Stomach smooth muscle (tissue), 2 donors: ENCODE measurements at regions not wholly inside any gene's neighbourhood (a gene's known extent, or its start where the extent isn't known, plus 50 kb on each side); places are given as distances from the start of the nearest gene placed in this dataset.
"Not testable (repeated sequence)": the region's sequence is repeated elsewhere in the genome, so short reads cannot be mapped to it uniquely, and the experiment has no call there.

Experiments
- H3K27ac ChIP-seq: one replicate; pipeline ENCODE4 v1.7.0; 2013; ENCODE audit warnings: mild to moderate bottlenecking, low read length, inconsistent platforms
- H3K27me3 ChIP-seq, 2 donors: one replicate each; pipeline ENCODE4 v1.7.0; 2013; ENCODE audit warnings: low read length in 2 of 2; ENCODE audit not compliant: insufficient read depth in 2 of 2, control insufficient read depth in 1 of 2
- H3K36me3 ChIP-seq, 2 donors: one replicate each; pipeline ENCODE4 v1.7.0; 2013; ENCODE audit warnings: low read length in 2 of 2; ENCODE audit not compliant: control insufficient read depth in 2 of 2, insufficient read depth in 2 of 2
- H3K4me1 ChIP-seq: one replicate; pipeline ENCODE4 v1.7.0; 2013; ENCODE audit warnings: low read length; ENCODE audit not compliant: control insufficient read depth, insufficient read depth
- H3K4me3 ChIP-seq, 2 donors: one replicate each; pipeline ENCODE4 v1.7.0; 2013; ENCODE audit warnings: low read length in 2 of 2
- H3K9ac ChIP-seq, 2 donors: one replicate each; pipeline ENCODE4 v1.7.0; 2013; ENCODE audit warnings: low read length in 2 of 2, mild to moderate bottlenecking in 1 of 2
- H3K9me3 ChIP-seq, 2 donors: one replicate each; pipeline ENCODE4 v1.7.0; 2013; ENCODE audit warnings: low read length in 2 of 2; ENCODE audit not compliant: control insufficient read depth in 2 of 2
- donor health status: healthy.
- donor health status: Pancreatic carcinoma.

DNA sequence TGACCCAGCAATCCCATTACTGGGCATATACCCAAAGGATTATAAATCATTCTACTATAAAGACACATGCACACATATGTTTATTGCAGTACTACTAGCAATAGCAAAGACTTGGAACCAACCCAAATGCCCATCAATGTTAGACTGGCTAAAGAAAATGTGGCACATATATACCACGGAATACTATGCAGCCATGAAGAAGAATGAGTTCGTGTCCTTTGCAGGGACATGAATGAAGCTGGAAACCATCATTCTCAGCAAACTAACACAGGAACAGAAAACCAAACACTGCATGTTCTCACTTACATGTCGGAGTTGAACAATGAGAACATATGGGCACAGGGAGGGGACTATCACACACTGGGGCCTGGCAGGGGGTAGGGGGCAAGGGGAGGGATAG is 183.0 kb downstream of the HACE1 start:
- not testable (repeated sequence) for H3K27ac ChIP-seq

DNA sequence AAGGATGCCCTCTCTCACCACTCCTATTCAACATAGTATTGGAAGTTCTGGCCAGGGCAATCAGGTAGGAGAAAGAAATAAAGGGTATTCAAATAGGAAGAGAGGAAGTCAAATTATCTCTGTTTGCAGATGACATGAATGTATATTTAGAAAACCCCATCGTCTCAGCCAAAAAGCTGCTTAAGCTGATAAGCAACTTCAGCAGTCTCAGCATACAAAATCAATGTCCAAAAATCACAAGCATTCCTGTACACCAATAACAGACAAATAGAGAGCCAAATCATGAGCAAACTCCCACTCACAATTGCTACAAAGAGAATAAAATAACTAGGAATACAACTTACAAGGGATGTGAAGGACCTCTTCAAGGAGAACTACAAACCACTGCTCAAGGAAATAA is 184.6 kb downstream of the HACE1 start:
- not testable (repeated sequence) for H3K27ac ChIP-seq, H3K4me1 ChIP-seq, H3K36me3 ChIP-seq, H3K4me3 ChIP-seq, H3K9ac ChIP-seq, H3K9me3 ChIP-seq, H3K27me3 ChIP-seq

More for the DNA sequence above, 183.0 kb downstream of the HACE1 start:
- H3K4me3 ChIP-seq, H3K9me3 ChIP-seq, H3K27me3 ChIP-seq, H3K36me3 ChIP-seq, H3K4me1 ChIP-seq, H3K9ac ChIP-seq: not testable (repeated sequence)

DNA sequence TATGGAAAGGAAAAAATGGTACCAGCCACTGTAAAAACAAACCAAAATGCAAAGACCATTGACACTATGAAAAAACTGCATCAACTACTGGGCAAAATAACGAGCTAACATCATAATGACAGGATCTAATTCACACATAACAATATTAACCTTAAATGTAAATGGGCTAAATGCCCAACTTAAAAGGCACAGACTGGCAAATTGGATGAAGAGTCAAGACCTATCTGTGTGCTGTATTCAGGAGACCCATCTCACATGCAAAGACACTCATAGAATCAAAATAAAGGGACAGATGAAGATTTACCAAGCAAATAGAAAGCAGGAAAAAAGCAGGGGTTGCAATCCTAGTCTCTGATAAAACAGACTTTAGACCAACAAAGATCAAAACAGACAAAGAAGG is 186.6 kb downstream of the HACE1 start:
- not testable (repeated sequence) for H3K4me3 ChIP-seq, H3K9me3 ChIP-seq, H3K36me3 ChIP-seq

DNA sequence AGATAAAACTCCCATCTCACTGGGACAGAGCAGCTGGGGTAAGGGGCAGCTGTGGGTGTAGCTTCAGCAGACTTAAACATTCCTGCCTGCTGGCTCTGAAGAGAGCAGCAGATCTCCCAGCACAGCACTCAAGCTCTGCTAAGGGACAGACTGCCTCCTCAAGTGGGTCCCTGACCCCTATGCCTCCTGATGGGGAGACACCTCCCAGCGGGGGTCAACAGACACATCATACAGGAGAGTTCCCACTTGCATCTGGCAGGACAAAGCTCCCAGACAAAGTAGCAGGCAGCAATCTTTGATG is 188.2 kb downstream of the HACE1 start:
- H3K9me3 ChIP-seq, H3K9ac ChIP-seq, H3K4me1 ChIP-seq, H3K36me3 ChIP-seq, H3K27me3 ChIP-seq, H3K4me3 ChIP-seq, H3K27ac ChIP-seq: not testable (repeated sequence)

More for the DNA sequence above, 186.6 kb downstream of the HACE1 start:
- H3K27me3 ChIP-seq, H3K27ac ChIP-seq, H3K9ac ChIP-seq, H3K4me1 ChIP-seq: not testable (repeated sequence)

DNA sequence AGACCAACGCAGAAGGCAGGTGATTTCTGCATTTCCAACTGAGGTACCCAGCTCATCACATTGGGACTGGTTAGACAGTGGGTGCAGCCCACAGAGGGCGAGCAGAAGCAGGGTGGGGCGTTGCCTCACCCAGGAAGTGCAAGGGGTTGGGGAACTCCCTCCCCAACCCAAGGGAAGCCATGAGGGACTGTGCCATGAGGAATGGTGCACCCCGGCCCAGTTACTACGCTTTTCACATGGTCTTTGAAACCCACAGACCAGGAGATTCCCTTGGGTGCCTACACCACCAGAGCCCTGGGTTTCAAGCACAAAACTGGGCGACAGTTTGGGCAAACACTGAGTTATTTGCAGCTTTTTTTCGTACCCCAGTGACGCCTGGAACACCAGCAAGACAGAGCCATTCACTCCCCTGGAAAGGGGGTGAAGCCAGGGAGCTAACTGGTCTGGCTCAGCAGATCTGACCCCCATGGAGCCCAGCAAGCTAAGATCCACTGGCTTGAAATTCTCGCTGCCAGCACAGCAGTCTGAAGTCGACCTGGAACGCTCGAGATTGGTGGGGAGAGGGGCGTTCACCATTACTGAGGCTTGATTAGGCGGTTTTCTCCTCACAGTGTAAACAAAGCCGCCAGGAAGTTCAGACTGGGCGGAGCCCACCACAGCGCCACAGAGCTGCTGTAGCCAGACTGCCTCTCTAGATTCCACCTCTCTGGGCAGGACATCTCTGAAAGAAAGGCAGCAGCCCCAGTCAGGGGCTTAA is 188.7 kb downstream of the HACE1 start:
- H3K4me3 ChIP-seq, H3K9ac ChIP-seq, H3K27ac ChIP-seq, H3K9me3 ChIP-seq, H3K36me3 ChIP-seq, H3K27me3 ChIP-seq, H3K4me1 ChIP-seq: not testable (repeated sequence)

DNA sequence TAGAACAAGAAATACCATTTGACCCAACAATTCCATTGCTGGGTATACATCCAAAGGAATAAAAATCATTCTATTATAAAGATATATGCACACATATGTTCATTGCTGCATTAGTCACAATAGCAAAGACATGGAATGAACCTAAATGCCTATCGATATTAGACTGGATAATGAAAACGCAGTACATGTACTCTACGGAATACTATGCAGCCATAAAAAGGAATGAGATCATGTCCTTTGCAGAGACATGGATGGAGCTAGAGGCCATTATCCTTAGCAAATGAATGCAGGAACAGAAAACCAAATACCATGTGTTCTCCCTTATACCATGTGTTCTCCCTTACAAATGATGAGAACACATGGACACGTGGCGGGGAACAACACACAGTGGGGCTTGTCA is 190.2 kb downstream of the HACE1 start:
- no peaks in the 10 kb centered on the region for H3K36me3 ChIP-seq
- no peaks in the 10 kb centered on the region for H3K27me3 ChIP-seq
- no peak overlapping the region for H3K4me3 ChIP-seq
- no peaks in the 10 kb centered on the region for H3K4me1 ChIP-seq
- no peak overlapping the region for H3K9ac ChIP-seq
- peaks cover 0 to 2% of the 10 kb centered on the region in 2 donors for H3K9me3 ChIP-seq
- H3K27ac ChIP-seq, result no peak overlapping the region

DNA sequence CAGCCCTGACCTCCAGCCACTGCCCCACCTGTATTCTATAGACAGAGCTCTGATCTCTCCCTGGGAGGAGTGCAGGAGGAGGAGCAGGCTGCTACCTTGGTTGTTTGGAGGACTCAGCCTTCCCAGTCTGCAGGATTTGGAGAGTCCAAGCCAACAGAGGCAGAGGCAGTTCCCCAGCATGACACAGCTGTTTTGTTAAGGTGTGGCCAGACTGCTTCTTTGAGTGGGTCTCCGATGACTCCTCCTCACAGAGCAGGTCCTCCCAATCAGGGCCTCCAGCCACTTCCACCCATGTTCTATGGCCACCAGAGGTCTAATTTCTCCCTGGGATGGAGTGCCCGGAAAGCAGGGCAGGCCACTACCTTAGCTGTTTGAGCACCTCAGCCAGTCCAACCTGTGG is 203.5 kb downstream of the HACE1 start:
- H3K4me3 ChIP-seq, result no peak overlapping the region
- no peaks in the 10 kb centered on the region for H3K4me1 ChIP-seq
- no peak overlapping the region for H3K27ac ChIP-seq
- no peaks in the 10 kb centered on the region for H3K27me3 ChIP-seq
- H3K36me3 ChIP-seq, result no peaks in the 10 kb centered on the region
- H3K9me3 ChIP-seq, result no peaks in the 10 kb centered on the region
- H3K9ac ChIP-seq, result no peak overlapping the region

DNA sequence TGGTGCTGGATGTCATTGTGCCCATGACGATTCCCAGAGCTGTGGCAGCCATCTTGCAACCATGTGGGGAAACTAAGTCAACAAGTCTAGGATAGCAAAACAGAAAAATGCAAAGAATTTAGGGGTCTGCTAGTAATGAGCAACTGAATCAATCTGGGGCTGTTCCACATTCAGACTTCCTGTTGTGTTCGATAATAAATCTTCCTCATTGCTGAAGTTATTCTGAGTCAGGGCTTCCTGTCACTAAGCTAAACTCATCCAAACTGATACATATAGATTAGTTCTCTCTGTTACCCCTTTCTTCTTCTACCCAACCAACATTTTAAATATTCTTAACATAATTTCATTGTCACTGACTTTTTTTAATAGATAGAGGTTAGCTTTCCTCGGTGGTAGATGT is 205.9 kb downstream of the HACE1 start:
- Histone ChIP-seq H3K4me1 (no peaks in the 10 kb centered on the region), H3K27ac (no peak overlapping the region), H3K9me3 (no peaks in the 10 kb centered on the region), H3K36me3 (no peaks in the 10 kb centered on the region), H3K9ac (no peak overlapping the region), H3K4me3 (no peak overlapping the region), H3K27me3 (no peaks in the 10 kb centered on the region)

DNA sequence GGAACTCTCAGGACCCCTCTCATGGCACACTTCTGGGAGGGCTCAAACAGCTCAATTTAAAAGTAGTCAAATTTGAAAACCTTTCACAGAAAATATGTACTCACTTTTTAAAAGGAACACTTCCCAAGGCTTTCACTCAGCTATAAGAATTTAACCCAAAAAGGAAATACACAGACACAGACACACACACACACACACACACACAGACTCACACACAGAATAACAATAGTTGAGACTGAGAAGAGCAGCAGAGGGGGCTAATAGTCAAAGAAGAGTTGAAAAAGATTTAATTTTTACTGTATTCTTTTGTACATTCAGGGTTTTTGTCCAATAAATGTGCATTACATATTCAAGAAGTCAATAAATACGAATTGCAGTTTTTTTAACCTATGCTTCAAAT is 211.4 kb downstream of the HACE1 start:
- no peaks in the 10 kb centered on the region for H3K36me3 ChIP-seq
- no peak overlapping the region for H3K27ac ChIP-seq
- no peak overlapping the region for H3K9ac ChIP-seq
- no peaks in the 10 kb centered on the region for H3K27me3 ChIP-seq
- no peaks in the 10 kb centered on the region for H3K9me3 ChIP-seq
- no peak overlapping the region for H3K4me3 ChIP-seq
- H3K4me1 ChIP-seq, result no peaks in the 10 kb centered on the region

DNA sequence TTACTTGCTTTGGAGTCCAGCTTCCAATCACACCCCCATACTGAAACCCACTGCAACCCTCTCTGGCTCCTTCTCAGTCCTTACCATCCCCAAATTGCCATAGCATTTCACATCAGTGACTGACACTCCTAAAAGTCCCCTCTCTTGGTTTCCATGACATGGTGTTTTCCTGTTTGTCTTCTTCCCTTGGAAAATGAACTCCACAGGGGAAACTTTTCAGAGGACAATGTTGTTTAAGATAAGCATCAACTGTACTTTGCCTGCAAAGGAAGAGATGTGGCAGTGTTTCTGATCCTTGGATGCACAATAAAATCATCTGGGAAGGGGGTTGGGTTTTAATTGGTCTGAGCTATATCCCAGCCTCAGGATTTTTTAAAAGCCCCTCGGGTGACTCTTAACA is 214.9 kb downstream of the HACE1 start:
- H3K9me3 ChIP-seq, result no peaks in the 10 kb centered on the region
- H3K36me3 ChIP-seq, result no peaks in the 10 kb centered on the region
- H3K9ac ChIP-seq, result no peak overlapping the region
- H3K4me3 ChIP-seq, result no peak overlapping the region
- H3K27me3 ChIP-seq, result no peaks in the 10 kb centered on the region
- H3K27ac ChIP-seq, result no peak overlapping the region
- H3K4me1 ChIP-seq, result no peaks in the 10 kb centered on the region

DNA sequence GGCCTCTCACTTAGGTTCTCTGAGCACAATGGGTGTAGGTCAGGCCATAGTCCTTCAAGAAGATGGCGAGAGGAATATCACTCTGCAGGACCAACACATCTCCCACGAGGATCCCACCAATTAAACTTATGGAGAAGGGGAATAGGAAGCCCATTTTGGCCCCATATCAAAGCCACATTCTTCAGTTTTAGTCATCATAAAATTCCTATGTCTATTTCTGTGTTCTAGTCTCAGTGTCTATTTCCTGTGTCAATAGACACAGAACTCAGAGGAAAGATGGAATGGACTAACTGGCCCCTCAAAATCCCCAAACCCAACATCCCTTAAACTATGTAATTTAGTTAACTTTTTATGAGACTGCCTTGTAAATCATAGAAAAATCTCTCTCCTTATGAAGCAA is 216.8 kb downstream of the HACE1 start:
- no peak overlapping the region for H3K27ac ChIP-seq
- H3K9me3 ChIP-seq, result no peaks in the 10 kb centered on the region
- H3K36me3 ChIP-seq, result no peaks in the 10 kb centered on the region
- H3K4me1 ChIP-seq, result no peaks in the 10 kb centered on the region
- no peak overlapping the region for H3K4me3 ChIP-seq
- no peak overlapping the region for H3K9ac ChIP-seq
- no peaks in the 10 kb centered on the region for H3K27me3 ChIP-seq
